GM21526 (cell line): ENCODE measurements at regions not wholly inside any gene's neighbourhood (a gene's known extent, or its start where the extent isn't known, plus 50 kb on each side); places are given as distances from the start of the nearest gene placed in this dataset.
"Not testable (repeated sequence)": the region's sequence is repeated elsewhere in the genome, so short reads cannot be mapped to it uniquely, and the experiment has no call there.

Experiments used
- ATAC-seq: cut with Tn5 transposase; IDR thresholded peaks from one replicate; pipeline ENCODE4 v1.9.1; 2021; ENCODE audit warnings: moderate library complexity; ENCODE audit not compliant: unreplicated experiment, low FRiP score

DNA sequence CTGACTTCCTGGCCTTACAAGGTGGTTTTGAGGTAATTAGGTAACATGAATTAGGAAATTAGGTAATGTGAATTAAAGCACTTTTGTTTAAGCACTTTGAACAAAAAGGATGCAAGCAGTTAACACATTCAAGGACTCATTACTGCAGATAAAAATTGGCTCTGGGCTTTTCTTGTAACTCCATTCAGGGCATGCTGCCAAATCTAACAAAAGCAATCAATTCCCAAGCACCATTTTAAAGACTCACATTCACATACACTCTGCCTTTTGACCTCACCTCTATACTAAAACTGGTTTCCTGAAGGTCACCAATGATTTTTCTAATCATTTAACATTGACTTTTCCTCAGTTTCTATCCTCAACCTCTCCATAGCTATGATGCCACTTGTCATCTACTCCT lies 251.2 kb upstream of the RHOBTB1 start:
- ATAC-seq: no peak

DNA sequence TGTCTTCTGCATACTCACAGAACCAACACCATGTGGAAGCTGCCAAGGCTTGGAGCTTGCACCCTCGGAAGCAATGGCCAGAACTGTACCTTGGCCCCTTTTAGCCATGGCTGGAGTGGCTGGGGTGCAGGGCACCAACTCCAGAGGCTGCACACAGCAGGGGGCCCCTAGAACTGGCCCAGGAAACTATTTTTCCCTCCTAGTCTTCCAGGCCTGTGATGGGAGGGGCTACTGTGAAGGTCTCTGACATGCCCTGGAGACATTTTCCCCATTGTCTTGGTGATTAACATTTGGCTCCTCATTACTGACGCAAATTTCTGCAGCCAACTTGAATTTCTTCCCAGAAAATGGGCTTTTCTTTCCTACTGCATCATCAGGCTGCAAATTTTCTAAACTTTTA lies 248.6 kb upstream of the RHOBTB1 start:
- not testable (repeated sequence) for ATAC-seq

DNA sequence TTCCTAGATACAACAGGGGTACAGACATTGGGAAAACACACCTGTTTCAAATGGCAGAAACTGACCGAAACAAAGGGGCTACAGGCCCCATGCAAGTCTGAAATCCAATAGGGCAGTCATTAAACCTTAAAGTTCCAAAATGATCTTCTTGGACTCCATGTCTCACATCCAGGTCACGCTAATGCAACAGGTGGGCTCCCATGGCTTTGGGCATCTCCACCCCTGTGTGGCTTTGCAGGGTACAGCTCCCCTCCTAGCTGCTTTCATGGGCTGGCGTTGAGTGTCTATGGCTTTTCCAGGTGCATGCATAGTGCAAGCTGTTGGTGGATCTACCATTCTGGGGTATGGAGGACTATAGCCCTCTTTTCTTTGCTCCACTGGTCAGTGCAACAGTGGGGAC lies 248.1 kb upstream of the RHOBTB1 start:
- no peak for ATAC-seq

DNA sequence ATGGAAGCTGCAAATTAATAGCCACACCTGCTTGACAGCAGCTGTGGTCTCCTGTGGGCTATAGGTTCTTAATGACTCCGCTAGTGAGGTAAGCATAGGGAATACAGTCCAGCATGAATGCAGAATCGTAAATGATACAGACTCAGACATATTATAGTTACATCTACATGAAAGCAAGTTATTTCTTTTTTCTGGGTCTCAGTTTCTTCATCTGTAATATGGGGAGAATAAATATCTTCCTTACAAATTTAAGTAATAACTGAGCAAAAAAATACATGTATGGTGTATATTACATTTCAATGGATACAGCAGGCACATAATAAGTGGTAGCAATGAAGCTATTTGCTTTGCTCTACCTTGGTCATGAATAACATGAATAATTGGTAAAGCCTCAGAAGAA lies 245.9 kb upstream of the RHOBTB1 start:
- ATAC-seq: no peak

DNA sequence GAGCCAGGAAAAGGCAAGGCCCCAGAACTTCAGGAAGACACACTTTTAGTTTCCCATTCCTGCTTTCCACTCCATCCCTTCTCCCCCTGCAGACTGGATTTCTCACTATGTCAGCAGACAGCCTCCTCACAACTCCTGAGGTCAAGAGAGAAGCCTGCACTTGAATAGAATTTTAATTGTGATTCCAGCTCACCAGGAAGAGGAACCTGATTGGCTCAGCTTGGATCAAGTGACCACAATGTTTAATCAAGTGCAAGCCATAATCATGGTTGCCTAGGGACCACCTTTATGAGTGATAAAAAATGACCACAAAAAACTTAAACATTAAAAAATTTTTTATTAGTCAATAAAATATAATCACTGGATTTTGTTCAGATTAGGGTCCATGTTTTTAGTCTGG lies 244.7 kb upstream of the RHOBTB1 start:
- ATAC-seq: no peak

DNA sequence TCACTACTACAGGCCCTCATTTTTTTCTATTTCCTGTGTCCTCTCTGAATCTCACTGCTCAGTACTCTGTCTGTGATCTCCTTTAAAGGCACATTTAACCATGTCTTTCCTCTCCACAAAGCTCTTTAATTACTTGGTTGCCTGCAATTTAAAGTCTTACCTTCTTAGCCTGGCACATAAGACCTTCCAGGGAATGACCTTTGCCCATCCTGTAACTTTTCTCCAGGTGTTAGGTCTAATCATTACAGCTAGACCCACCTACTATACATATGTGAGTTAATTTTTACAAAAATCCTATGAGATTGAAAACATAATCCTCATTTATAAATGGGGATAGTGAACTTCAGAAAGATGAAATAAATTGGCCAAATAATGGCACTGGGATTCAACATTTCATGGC lies 244.1 kb upstream of the RHOBTB1 start:
- no peak for ATAC-seq

DNA sequence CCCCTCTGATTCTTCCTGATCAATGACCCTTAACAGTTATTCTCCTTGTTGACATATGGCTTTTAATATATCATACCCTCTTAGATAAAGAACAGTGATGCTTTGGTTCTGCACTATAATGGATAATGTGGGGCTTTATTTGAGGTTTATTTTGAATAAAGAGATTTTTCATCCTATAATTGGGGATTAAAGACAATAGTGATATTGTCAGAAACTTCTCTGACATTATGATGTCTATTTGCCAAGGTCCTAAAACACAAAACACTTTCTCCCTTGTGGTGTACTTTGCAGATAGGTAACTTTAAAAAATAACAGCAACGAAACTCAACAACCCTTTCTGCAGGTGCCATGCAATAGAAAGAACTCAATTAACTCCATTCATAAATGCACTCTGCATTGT lies 243.6 kb upstream of the RHOBTB1 start:
- ATAC-seq: no peak

DNA sequence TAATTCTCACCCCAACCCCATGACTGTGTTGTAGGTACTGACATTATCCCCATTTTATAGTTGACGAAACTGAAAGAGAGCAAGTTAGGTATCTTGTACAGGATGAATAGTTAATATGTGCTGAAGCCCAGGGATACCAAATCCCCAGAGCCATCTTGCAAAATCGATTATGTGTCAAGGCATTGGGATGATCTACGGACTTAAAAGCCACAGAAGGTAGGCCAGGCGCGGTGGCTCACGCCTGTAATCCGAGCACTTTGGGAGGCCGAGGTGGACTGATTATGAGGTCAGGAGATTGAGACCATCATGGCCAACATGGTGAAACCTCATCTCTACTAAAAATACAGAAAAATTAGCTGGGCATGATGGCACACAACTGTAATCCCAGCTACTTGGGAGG lies 242.4 kb upstream of the RHOBTB1 start:
- no peak for ATAC-seq

DNA sequence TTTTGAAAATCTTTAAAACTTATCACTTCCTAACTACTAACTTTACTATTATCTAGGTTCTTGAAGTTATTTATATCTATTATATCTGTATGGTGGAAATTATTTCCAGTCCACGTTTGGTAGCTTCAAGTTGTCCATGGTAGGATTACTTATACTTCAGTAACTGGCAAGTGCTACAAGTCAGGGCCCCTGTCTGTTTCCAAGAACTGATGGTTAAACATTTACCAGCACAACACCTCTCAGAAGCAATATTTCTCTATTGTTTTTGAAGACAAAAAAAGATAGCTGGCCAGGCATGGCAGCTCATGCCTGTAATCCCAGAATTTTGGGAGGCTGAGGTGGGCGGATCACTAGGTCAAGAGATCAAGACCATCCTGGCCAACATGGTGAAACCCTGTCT lies 240.4 kb upstream of the RHOBTB1 start:
- no peak for ATAC-seq

DNA sequence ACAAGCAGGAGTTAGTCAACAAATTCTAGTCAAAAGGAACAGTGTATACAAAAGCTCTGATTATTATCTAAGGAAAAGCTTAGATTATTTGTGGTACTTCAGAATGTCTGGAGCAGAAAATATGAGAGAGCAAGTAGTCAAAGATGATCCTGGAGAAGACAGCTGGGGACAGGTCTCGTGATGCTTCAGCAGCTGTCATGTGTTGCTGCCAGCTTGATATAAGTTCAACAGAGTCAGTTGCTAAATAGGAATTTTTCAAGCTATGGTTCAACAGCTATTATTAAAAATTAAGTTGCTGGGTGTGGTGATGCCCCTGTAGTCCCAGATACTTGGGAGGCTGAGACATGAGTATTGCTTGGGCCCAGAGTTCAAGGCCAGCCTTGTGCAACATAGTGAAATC lies 240.0 kb upstream of the RHOBTB1 start:
- no peak for ATAC-seq

DNA sequence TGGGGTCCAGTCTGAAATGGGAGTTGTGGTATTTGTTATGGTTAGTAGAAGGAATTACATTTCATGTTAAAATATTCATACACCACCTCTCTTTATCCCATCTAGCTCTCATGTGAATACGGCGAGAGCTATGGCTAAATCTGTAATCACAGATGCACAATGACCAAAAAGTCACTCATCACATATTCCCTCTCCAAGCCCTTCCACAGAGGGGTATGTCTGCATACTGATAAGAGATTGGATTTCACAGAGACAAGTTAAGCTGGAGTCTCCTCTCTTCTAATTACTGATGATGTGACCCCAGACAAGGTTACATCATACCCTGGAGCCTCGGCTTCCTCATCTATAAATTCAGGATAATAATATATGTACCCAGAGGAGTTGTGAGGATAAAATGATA lies 237.8 kb upstream of the RHOBTB1 start:
- ATAC-seq: no peak

DNA sequence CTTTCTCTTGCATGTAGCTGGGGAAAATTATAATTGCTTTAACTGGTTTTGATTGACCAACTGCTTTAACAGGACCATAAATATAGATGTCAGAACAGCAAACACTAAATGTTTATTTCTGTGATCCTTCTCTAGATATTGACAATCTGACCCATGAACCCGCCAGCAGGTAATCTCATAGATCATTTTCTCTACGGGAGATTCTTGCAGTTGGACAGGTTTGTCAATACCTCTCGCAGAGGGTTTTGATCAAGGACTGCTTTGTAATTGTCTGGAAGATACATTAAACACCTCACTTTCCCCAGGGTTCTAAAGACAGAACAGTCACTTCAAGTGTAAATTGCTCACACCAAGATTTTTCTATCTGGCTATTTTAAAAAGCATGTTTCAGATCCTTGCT lies 235.8 kb upstream of the RHOBTB1 start:
- ATAC-seq: no peak

DNA sequence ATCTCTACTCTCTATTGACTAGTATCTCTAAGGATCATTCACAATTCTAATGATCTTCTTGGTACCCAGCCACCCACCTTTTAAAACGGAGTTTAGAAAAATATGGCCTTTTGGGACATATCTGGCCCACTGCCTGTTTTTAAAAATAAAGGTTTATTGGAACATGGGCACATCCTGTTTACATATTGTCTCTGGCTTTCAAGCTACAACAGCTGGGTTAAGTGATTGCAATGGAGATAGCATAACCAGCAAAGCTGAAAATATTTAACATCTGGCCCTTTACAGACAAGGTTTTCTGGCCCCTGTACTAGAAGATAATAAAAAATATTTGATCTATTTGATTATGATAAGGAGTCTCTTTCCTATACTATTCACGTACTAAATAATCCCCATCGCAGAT lies 232.4 kb upstream of the RHOBTB1 start:
- ATAC-seq: no peak

DNA sequence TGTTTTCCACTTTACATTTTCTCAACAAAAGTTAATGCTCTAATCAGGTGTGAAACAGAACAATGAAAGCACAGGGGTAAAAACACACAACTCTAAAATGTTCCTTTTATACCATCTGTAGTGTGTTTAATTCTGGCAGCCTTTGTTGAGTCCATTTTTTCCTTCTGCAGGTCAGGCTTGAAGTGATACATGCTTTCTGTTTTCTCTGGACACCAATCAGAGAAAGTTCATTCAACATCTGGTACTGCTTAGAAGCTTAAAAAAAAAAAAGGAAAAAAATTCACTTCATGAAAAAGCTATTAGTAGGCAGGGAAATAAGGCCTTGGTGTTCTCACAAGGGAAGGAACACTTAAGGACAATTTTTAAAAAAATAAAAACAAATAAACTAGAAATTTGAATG lies 231.3 kb upstream of the RHOBTB1 start:
- ATAC-seq: no peak

DNA sequence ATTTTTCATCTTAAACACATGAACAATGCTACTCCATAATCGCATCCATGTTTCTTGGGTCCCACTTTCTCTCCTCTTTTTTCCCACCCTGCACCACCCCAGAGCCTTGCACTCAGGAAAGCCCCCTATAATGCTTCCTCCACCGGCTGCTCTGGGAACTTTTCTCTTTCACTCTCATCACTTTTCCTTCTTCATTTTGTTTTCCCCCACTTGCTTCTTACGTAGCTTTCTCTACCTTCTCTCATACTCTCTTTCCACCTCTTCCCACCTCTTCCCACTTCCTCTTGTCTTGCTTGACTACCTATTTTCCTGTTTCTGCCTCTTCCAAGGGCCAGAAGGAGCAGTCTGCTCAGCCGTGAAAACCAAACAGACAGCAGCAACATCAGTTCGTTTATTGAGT lies 229.5 kb upstream of the RHOBTB1 start:
- ATAC-seq: no peak

DNA sequence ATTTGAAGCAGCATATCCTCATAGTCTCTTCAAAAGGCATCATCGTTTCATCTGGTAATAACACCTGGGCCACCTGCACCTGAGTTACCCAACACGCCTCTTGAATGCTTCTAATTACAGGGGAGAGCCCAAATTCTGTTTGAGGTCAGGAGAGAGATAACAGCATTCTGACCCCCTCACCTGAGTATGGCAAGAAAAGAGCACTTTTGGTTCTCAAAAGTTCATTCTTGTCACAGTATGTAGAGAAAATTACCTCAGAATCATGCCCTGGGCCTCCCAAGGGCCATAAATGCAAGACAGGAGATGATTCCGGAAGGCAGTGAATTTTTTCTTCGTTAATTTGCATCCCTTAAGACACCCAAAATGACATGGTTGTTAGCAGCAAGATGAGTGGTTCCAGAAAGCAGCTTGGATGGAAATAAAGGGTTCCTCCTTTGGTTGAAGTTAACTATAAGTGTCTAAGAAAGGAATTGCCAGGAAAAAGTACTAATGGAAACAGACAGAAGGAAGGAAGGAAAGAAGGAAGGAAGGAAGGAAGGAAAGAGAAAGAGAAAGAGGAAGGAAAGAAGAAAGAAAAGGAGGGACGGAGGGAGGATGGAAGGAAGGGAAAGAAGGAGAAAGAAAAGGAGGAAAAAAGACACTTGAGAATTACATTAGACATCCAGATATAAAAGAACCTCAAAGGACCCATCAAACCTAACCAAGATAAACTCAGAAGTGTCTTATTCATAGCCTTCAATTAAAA lies 228.4 kb upstream of the RHOBTB1 start:
- no peak for ATAC-seq

DNA sequence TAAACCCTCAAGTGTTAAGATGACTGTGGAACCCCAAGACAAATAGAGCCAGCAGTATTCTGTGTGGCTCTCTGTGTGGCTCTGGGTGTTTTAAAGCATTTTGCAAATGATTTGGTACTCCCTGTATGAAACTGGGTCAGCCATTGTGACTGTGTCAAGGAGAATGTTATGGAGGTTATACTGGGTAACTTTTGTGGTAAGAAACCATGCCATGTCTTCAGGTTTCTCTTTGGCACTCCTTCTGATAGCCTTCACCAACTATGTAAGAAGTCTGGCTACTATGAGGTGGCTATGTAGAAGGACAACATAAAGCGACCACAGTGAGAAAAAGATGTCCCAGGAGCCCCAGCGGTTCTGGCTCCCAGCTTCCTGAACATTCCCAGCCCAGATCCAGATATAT lies 226.6 kb upstream of the RHOBTB1 start:
- no peak for ATAC-seq

DNA sequence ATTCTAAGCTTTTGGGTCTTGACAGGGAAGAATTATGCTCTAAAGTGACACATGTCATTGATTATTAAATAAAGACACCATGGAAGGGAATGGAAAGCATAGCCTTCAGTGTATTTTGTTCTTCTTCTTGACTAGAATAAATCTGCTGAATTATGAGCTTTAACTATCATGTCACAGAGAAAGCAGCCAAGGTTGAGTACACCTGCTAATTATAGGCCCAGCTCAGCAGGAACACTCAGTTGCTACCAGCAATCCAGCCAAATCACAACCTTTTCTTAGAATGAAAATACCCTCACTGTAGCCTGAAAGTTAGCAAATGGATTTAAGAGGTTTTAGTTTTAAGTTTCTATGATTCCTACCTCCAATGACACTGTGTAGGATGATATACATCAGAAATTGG lies 225.3 kb upstream of the RHOBTB1 start:
- ATAC-seq: no peak

DNA sequence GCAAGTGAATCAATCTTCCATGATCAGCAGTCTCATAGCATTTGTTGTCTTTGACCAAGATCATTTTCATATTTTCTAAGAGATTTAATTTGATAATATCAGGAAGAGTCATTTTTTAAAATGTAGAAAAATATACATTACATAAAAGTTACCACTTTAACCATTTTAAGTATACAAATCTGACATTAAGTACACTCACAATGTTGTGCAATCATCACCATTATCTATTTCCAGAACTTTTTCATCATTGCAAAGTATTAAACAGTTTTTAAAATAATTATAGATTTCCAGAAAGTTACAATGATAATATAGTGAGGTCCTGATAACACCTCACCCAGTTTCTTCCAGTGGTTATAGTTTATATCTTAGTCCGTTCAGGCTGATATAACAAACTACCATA lies 222.5 kb upstream of the RHOBTB1 start:
- no peak for ATAC-seq

DNA sequence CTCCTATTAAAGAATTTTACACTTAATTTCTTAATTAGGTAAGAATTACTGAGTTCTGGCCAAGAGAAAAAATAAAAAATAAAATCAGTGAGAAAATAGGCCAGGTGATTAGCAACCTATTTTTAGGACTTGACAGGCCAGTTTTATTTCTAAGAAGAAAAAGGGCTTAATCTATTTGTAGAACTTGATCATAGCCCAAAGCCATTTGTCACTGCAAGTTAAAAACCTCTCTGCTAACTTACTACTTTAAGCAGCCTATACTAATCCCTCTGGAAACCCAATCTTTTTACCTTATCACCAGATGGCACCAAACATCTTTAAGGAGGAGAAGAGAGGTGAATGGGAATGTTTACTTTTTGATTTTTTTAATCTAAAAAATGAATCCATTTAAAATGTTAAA lies 222.1 kb upstream of the RHOBTB1 start:
- ATAC-seq: no peak

DNA sequence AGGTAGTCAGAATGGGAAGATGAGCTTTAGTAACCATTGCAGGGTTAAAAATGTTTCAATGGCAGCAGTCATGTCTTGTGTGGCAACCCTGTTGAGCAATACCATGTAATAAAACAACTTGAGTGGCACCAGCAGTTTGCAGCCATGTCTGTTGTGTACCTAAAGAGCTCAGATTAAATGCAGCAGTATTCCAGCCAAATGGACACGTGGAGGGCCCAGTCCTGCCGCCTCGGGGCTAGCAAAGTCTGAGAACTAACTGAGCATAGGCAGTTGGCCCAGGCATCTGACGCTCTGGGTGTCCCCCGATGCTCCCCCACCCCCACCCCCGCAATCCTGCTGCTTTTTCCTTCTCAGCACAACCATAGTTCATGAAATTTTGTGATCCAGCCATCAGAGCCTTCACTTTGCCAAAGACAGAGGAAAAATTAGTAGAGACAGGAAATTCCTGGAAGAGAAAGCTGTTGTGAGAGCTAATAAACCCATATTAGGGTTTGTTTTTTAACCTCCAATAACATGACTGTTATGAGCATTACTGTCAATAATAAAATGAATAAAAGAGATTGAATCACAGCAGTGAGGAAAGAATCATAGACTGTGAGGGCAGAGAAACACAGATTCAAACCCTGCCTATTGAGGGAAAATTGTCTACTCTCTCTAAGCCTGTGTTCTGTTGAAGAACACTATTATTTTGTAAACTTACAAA lies 220.6 kb upstream of the RHOBTB1 start:
- ATAC-seq: no peak

DNA sequence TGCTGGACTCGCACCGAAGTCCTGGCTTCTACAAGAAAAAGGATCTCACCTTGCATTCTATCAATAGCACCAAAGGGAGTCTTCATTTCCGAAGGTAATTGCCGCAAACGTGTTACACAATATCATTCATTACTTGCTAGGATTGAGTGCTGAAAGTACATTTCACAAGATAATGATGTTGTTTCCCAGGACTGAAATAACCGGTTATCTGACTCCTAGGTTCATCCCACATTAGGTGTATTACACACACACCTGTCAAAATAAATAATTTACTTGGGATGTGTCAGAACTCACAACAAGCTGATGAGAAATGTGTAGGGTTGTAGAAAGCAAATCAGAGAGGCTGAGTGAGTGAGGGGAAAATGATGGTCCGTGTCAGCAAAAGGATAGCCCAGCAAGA lies 219.4 kb upstream of the RHOBTB1 start:
- no peak for ATAC-seq
